GM12892 (cell line): ENCODE measurements at regions not wholly inside any gene's neighbourhood (a gene's known extent, or its start where the extent isn't known, plus 50 kb on each side); places are given as distances from the start of the nearest gene placed in this dataset.

Experiments used
- POLR2A ChIP-seq: IDR thresholded peaks from 2 replicates; pipeline ENCODE4 v1.6.1; 2011; ENCODE audit warnings: low read depth, low read length, control low read depth
- TAF1 ChIP-seq: IDR thresholded peaks from 2 replicates; pipeline ENCODE4 v1.6.1; 2011; ENCODE audit warnings: low read depth, mild to moderate bottlenecking, control low read depth, low read length, borderline replicate concordance

DNA sequence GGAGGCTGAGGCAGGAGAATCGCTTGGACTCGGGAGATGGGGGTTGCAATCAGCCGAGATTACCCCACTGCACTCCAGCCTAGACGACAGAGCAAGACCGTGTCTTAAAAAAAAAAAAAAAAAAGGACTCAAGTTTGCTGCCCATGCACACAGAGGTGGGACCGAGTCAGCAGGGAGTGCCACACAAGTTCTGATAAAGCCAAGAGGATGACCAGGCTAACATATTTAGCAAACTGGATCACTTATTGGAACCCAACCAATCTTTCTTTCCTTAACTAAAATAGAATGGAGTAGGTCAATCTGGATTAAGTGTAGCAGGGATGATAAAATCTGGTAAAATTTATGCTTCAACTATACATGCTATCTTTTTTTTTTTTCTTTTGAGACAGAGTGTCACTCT is 190.4 kb upstream of the FOXN3 start:
- TF ChIP-seq POLR2A (no peak), TAF1 (no peak)
